HEK293T (cell line): ENCODE measurements at regions not wholly inside any gene's neighbourhood (a gene's known extent, or its start where the extent isn't known, plus 50 kb on each side); places are given as distances from the start of the nearest gene placed in this dataset.

ENCODE experiments used
- CTCF ChIA-PET: fragments of 350-600 bp; formaldehyde crosslinking; extraction: SDS; loops from one replicate; lab custom pipeline; 2021; ENCODE audit warnings: antibody characterized with exemption, inconsistent platforms; lab: Yijun Ruan, JAX
- POLR2A ChIA-PET: fragments of 350-600 bp; formaldehyde crosslinking; extraction: SDS; loops from one replicate; lab custom pipeline; 2020; ENCODE audit warnings: antibody characterized with exemption, inconsistent platforms; lab: Yijun Ruan, JAX
- DNase-seq: peaks from one replicate; pipeline ENCODE4 v3.0.0; 2012; ENCODE audit warnings: mixed read lengths; ENCODE audit errors: extremely low spot score
- ARNT ChIP-seq: fragments of 450-650 bp; IDR thresholded peaks from 2 replicates; pipeline ENCODE4 v1.6.1; 2017; ENCODE audit warnings: mild to moderate bottlenecking
- BHLHE40 ChIP-seq: fragments of 450-650 bp; IDR thresholded peaks from 2 replicates; pipeline ENCODE4 v1.6.1; 2016; ENCODE audit warnings: mild to moderate bottlenecking, moderate library complexity, borderline replicate concordance
- CTBP1 ChIP-seq: fragments of 450-650 bp; IDR thresholded peaks from 2 replicates; pipeline ENCODE4 v1.6.1; 2016; ENCODE audit warnings: borderline replicate concordance
- ELF4 ChIP-seq: fragments of 450-650 bp; IDR thresholded peaks from 2 replicates; pipeline ENCODE4 v1.6.1; 2017; ENCODE audit warnings: antibody characterized with exemption
- FOXA1 ChIP-seq: fragments of 450-650 bp; IDR thresholded peaks from 2 replicates; pipeline ENCODE4 v1.6.1; 2016; ENCODE audit warnings: mild to moderate bottlenecking
- FOXK2 ChIP-seq: fragments of 450-650 bp; IDR thresholded peaks from 2 replicates; pipeline ENCODE4 v1.6.1; 2016; ENCODE audit warnings: mild to moderate bottlenecking
- FOXM1 ChIP-seq: fragments of 450-650 bp; IDR thresholded peaks from 2 replicates; pipeline ENCODE4 v1.6.1; 2017; ENCODE audit warnings: mild to moderate bottlenecking, borderline replicate concordance
- HDGF ChIP-seq: fragments of 450-650 bp; IDR thresholded peaks from 2 replicates; pipeline ENCODE4 v1.6.1; 2017; ENCODE audit warnings: antibody characterized with exemption, borderline replicate concordance
- L3MBTL2 ChIP-seq: fragments of 450-650 bp; conservative IDR thresholded peaks from 2 replicates; pipeline ENCODE4 v1.6.1; 2016; ENCODE audit warnings: mild to moderate bottlenecking
- LEF1 ChIP-seq: fragments of 450-650 bp; IDR thresholded peaks from 2 replicates; pipeline ENCODE4 v1.6.1; 2017; ENCODE audit warnings: mild to moderate bottlenecking, borderline replicate concordance
- NFRKB ChIP-seq: fragments of 450-650 bp; IDR thresholded peaks from 2 replicates; pipeline ENCODE4 v1.6.1; 2016; ENCODE audit warnings: mild to moderate bottlenecking, moderate library complexity
- PKNOX1 ChIP-seq: fragments of 450-650 bp; IDR thresholded peaks from 2 replicates; pipeline ENCODE4 v1.6.1; 2016
- SP1 ChIP-seq: fragments of 450-650 bp; IDR thresholded peaks from 2 replicates; pipeline ENCODE4 v1.6.1; 2017
- SUZ12 ChIP-seq: fragments of 450-650 bp; IDR thresholded peaks from 2 replicates; pipeline ENCODE4 v1.6.1; 2016; ENCODE audit warnings: mild to moderate bottlenecking
- TARDBP ChIP-seq: fragments of 450-650 bp; IDR thresholded peaks from 2 replicates; pipeline ENCODE4 v1.6.1; 2016
- ZNF384 ChIP-seq: fragments of 450-650 bp; IDR thresholded peaks from 2 replicates; pipeline ENCODE4 v1.6.1; 2016

- TF ChIP-seq L3MBTL2 (no peak), PKNOX1 (no peak), ARNT (no peak), HDGF (no peak), ELF4 (no peak), FOXK2 (no peak), CTBP1 (no peak), SP1 (no peak), TARDBP (no peak), LEF1 (no peak), FOXM1 (no peak)
- ChIA-PET CTCF (no interaction called here), POLR2A (no interaction called here)
- DNase-seq, result no peak
Observed at GRCh38 chr11:30106222-30107181, 89.7 kb upstream of the KCNA4 start.

- no peak for TF ChIP-seq SP1
- no peak for TF ChIP-seq SUZ12
- no peak for TF ChIP-seq HDGF
- no peak for TF ChIP-seq BHLHE40
- TF ChIP-seq LEF1, result no peak
- no peak for TF ChIP-seq ARNT
- TF ChIP-seq TARDBP, result no peak
- TF ChIP-seq ZNF384, result no peak
- TF ChIP-seq ELF4, result no peak
- POLR2A ChIA-PET, result no interaction called here
- no peak for DNase-seq
- CTCF ChIA-PET, result no interaction called here
Observed at GRCh38 chr11:30107899-30108298, 91.1 kb upstream of the KCNA4 start.

- DNase-seq, result no peak
- ChIA-PET POLR2A (no interaction called here), CTCF (interaction anchor here (1.0 kb wide), 1 partner anchor 34 kb away, joined by 4 read pairs; no protein-coding TSS in a partner anchor)
- no peak for TF ChIP-seq PKNOX1
- TF ChIP-seq SUZ12, result no peak
- no peak for TF ChIP-seq LEF1
- no peak for TF ChIP-seq L3MBTL2
- TF ChIP-seq FOXA1, result no peak
- no peak for TF ChIP-seq SP1
- no peak for TF ChIP-seq HDGF
Observed at GRCh38 chr11:30109774-30110173, 92.9 kb upstream of the KCNA4 start.

- no peak for TF ChIP-seq ELF4
- no peak for TF ChIP-seq ARNT
- no peak for TF ChIP-seq FOXA1
- no peak for TF ChIP-seq FOXM1
- no peak for TF ChIP-seq LEF1
- TF ChIP-seq CTBP1, result no peak
- TF ChIP-seq BHLHE40, result no peak
- no peak for TF ChIP-seq L3MBTL2
- TF ChIP-seq FOXK2, result no peak
- no peak for TF ChIP-seq NFRKB
- no peak for TF ChIP-seq PKNOX1
- no peak for TF ChIP-seq SP1
- TF ChIP-seq ZNF384, result no peak
- ChIA-PET CTCF (no interaction called here), POLR2A (no interaction called here)
- no peak for DNase-seq
Observed at GRCh38 chr11:30110691-30111090, 93.9 kb upstream of the KCNA4 start.

- ChIA-PET POLR2A (no interaction called here), CTCF (interaction anchor here (1.3 kb wide), 1 partner anchor 17 kb away, joined by 5 read pairs; no protein-coding TSS in a partner anchor)
- TF ChIP-seq SUZ12, result no peak
- no peak for DNase-seq
Observed at GRCh38 chr11:30111786-30112185, 95.0 kb upstream of the KCNA4 start.

GRCh38 chr11:30113326-30113898, 96.6 kb upstream of the KCNA4 start:
- no peak for DNase-seq
- CTCF ChIA-PET, result interaction anchor here (0.9 kb wide), 1 partner anchor 30 kb away, joined by 4 read pairs; no protein-coding TSS in a partner anchor
- POLR2A ChIA-PET, result no interaction called here
- TF ChIP-seq NFRKB, result no peak
- no peak for TF ChIP-seq SUZ12
- TF ChIP-seq ARNT, result no peak
- TF ChIP-seq PKNOX1, result no peak
- TF ChIP-seq BHLHE40, result no peak
- TF ChIP-seq LEF1, result no peak
- TF ChIP-seq TARDBP, result no peak
- no peak for TF ChIP-seq HDGF
- TF ChIP-seq FOXA1, result no peak
- TF ChIP-seq SP1, result no peak
- TF ChIP-seq ELF4, result no peak
- no peak for TF ChIP-seq ZNF384
- no peak for TF ChIP-seq CTBP1
- no peak for TF ChIP-seq FOXM1
- TF ChIP-seq FOXK2, result no peak
